SU-DHL-6 (cell line): ENCODE measurements at regions not wholly inside any gene's neighbourhood (a gene's known extent, or its start where the extent isn't known, plus 50 kb on each side); places are given as distances from the start of the nearest gene placed in this dataset.

Experiments used
- H2AFZ ChIP-seq: fragments of 200-600 bp; sonication (generic); 2 replicates; pipeline ENCODE4 v1.6.1; 2014; ENCODE audit warnings: low read depth, mild to moderate bottlenecking, moderate library complexity, mixed read lengths, antibody characterized with exemption, low read length; ENCODE audit not compliant: severe bottlenecking
- H3F3A ChIP-seq: fragments of 200-600 bp; shearing (Covaris generic); 2 replicates; pipeline ENCODE4 v1.6.0; 2016; ENCODE audit warnings: antibody characterized with exemption, mild to moderate bottlenecking; ENCODE audit not compliant: insufficient read depth
- H3K27ac ChIP-seq: fragments of 200-600 bp; sonication (generic); 2 replicates; pipeline ENCODE4 v1.5.1; 2016; ENCODE audit warnings: low read depth, mild to moderate bottlenecking, low read length, moderate library complexity, mixed read lengths
- H3K27me3 ChIP-seq: fragments of 200-600 bp; sonication (generic), shearing (Covaris generic); 2 replicates; pipeline ENCODE4 v1.6.0; 2014; ENCODE audit warnings: mild to moderate bottlenecking, low read length
- H3K36me3 ChIP-seq: fragments of 200-600 bp; sonication (generic); 2 replicates; pipeline ENCODE4 v1.6.1; 2014; ENCODE audit warnings: mild to moderate bottlenecking, low read length, mixed read lengths
- H3K4me2 ChIP-seq: fragments of 300-600, 200-600 bp; shearing (Covaris generic), sonication (generic); 2 replicates; pipeline ENCODE4 v1.6.0; 2014; ENCODE audit warnings: low read length, low read depth, mild to moderate bottlenecking; ENCODE audit not compliant: poor library complexity, severe bottlenecking
- H3K4me3 ChIP-seq: fragments of 200-600 bp; sonication (generic); 2 replicates; pipeline ENCODE4 v1.5.1; 2014; ENCODE audit warnings: antibody characterized with exemption, low read length, mild to moderate bottlenecking, mixed read lengths; ENCODE audit not compliant: insufficient read depth, poor library complexity, severe bottlenecking
- H3K79me2 ChIP-seq: fragments of 200-600 bp; sonication (generic); 2 replicates; pipeline ENCODE4 v1.6.1; 2014; ENCODE audit warnings: mild to moderate bottlenecking, low read length, moderate library complexity; ENCODE audit not compliant: insufficient read depth
- H3K9ac ChIP-seq: fragments of 200-600 bp; sonication (generic); 2 replicates; pipeline ENCODE4 v1.7.0; 2014; ENCODE audit warnings: mild to moderate bottlenecking, low read length
- H3K9me2 ChIP-seq: fragments of 200-600 bp; sonication (generic); replicated peaks from 2 replicates; pipeline ENCODE4 v1.6.1; 2014; ENCODE audit warnings: low read length; ENCODE audit not compliant: insufficient read depth
- H3K9me3 ChIP-seq: fragments of 200-600 bp; sonication (generic); 2 replicates; pipeline ENCODE4 v1.6.1; 2014; ENCODE audit warnings: low read length, mixed read lengths; ENCODE audit not compliant: insufficient read depth
- H4K20me1 ChIP-seq: fragments of 200-600 bp; sonication (generic); 2 replicates; pipeline ENCODE4 v1.6.1; 2014; ENCODE audit warnings: low read depth, mild to moderate bottlenecking, antibody characterized with exemption, low read length, moderate library complexity, mixed read lengths
- CTCF ChIP-seq: fragments of 200-600 bp; sonication (generic); IDR thresholded peaks from one replicate; pipeline ENCODE4 v1.5.1; 2017; ENCODE audit warnings: antibody characterized with exemption, mild to moderate bottlenecking, low read length, moderate library complexity; ENCODE audit not compliant: insufficient read depth, poor library complexity, severe bottlenecking
- EZH2phosphoT487 ChIP-seq: fragments of 200-600 bp; sonication (generic), shearing (Covaris generic); conservative IDR thresholded peaks from 2 replicates; pipeline ENCODE4 v1.6.1; 2018; ENCODE audit warnings: mild to moderate bottlenecking, antibody characterized with exemption, low read length, moderate library complexity, mixed read lengths

- Histone ChIP-seq H3K9me3 (no peaks in the 10 kb centered on the region), H3K9me2 (no peaks in the 10 kb centered on the region), H3K9ac (no peak overlapping the region), H2AFZ (no peak overlapping the region), H4K20me1 (no peaks in the 10 kb centered on the region), H3K36me3 (no peaks in the 10 kb centered on the region), H3K4me2 (no peak overlapping the region), H3F3A (no peaks in the 10 kb centered on the region), H3K27me3 (no peaks in the 10 kb centered on the region), H3K27ac (no peak overlapping the region), H3K79me2 (no peaks in the 10 kb centered on the region), H3K4me3 (no peak overlapping the region)
- no peak for TF ChIP-seq CTCF
- TF ChIP-seq EZH2phosphoT487 = no peak
These were observed 100.8 kb downstream of the TNFAIP3 start for GRCh38 chr6:137967689-137968454.

DNA sequence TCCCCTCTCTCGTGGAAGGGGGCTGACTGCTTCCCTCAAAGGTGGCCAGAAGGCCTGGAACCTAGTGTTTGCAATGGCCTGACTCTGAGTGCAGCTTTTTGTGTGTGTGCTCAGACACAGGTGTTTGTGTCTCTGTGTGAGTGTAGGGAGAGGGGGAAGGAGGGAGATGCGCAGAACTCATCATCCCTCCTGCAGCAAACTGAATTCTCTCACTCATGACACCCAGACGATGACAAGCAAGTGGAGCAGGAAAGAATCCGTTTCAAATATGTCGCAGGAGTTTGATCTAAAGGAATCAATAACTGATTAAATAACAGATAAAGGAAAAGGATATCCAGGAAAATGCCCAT lies 101.4 kb downstream of the TNFAIP3 start:
- no peaks in the 10 kb centered on the region for H3K9me2 ChIP-seq
- no peaks in the 10 kb centered on the region for H3K36me3 ChIP-seq
- H2AFZ ChIP-seq = no peak overlapping the region
- TF ChIP-seq EZH2phosphoT487 (no peak), CTCF (no peak)
- H3F3A ChIP-seq = no peaks in the 10 kb centered on the region
- H3K27me3 ChIP-seq = no peaks in the 10 kb centered on the region
- H3K9me3 ChIP-seq = no peaks in the 10 kb centered on the region
- H3K27ac ChIP-seq = no peak overlapping the region
- H3K9ac ChIP-seq = no peak overlapping the region
- H3K4me2 ChIP-seq = no peak overlapping the region
- H3K79me2 ChIP-seq = no peaks in the 10 kb centered on the region
- H3K4me3 ChIP-seq = no peak overlapping the region
- no peaks in the 10 kb centered on the region for H4K20me1 ChIP-seq

GRCh38 chr6:137968901-137969300 lies 101.8 kb downstream of the TNFAIP3 start:
- H3K9me3 ChIP-seq = no peaks in the 10 kb centered on the region
- H3K9me2 ChIP-seq = no peaks in the 10 kb centered on the region
- no peak for TF ChIP-seq EZH2phosphoT487
- no peak for TF ChIP-seq CTCF
- no peaks in the 10 kb centered on the region for H3K79me2 ChIP-seq
- no peak overlapping the region for H3K4me2 ChIP-seq
- no peak overlapping the region for H3K4me3 ChIP-seq
- H3K36me3 ChIP-seq = no peaks in the 10 kb centered on the region
- H3F3A ChIP-seq = no peaks in the 10 kb centered on the region
- no peak overlapping the region for H3K9ac ChIP-seq
- no peaks in the 10 kb centered on the region for H3K27me3 ChIP-seq
- H3K27ac ChIP-seq = no peak overlapping the region
- H2AFZ ChIP-seq = no peak overlapping the region
- no peaks in the 10 kb centered on the region for H4K20me1 ChIP-seq
